ENCODE measurements at regions not wholly inside any gene's neighbourhood (a gene's known extent, or its start where the extent isn't known, plus 50 kb on each side); places are given as distances from the start of the nearest gene placed in this dataset.

- H4K8ac ChIP-seq (ENCODE audit: low read depth, low read length): no peak overlapping the region
- no peak overlapping the region for H2BK120ac ChIP-seq (ENCODE audit: low read depth, low read length)
- H3K4me1 ChIP-seq (ENCODE audit: control insufficient read depth in 2 of 2, insufficient read depth in 1 of 2, low read depth in 1 of 2, low read length in 2 of 2): no peaks in the 10 kb centered on the region
- WGBS, 2 donors (ENCODE audit: extremely low coverage in 2 of 2, insufficient read length in 2 of 2, insufficient replicate concordance in 1 of 2): no CpG with 5 or more reads among the region's 5 CpGs
- no peak overlapping the region for H3K23ac ChIP-seq (ENCODE audit: low read depth, low read length, poor library complexity)
- H3K79me1 ChIP-seq (ENCODE audit: low read depth, low read length): no peaks in the 10 kb centered on the region
- DNase-seq (ENCODE audit: low spot score): no peak
- H2BK12ac ChIP-seq (ENCODE audit: low read length): no peak overlapping the region
- H4K91ac ChIP-seq (ENCODE audit: low read depth, low read length, poor library complexity): no peak overlapping the region
- H3K27me3 ChIP-seq (ENCODE audit: control insufficient read depth in 3 of 3, insufficient read depth in 3 of 3, low read depth in 1 of 3, low read length in 3 of 3): peaks cover 0 to 3% (median 0%) of the 10 kb centered on the region in 3 experiments
- H3K4me3 ChIP-seq (ENCODE audit: low read length in 2 of 2): no peak overlapping the region
- H3K27ac ChIP-seq (replicated peaks; ENCODE audit: low read length): no peak overlapping the region
- H2BK5ac ChIP-seq (ENCODE audit: low read length): no peak overlapping the region
- H3K4me2 ChIP-seq (ENCODE audit: insufficient read depth, low read length, poor library complexity, severe bottlenecking): no peak overlapping the region
- no peak overlapping the region for H2AK5ac ChIP-seq (ENCODE audit: low read depth, low read length)
- H3K36me3 ChIP-seq (replicated peaks in 1 of 2; ENCODE audit: control insufficient read depth in 2 of 2, insufficient read depth in 2 of 2, low read length in 2 of 2): no peaks in the 10 kb centered on the region
- no peak overlapping the region for H3K9ac ChIP-seq (ENCODE audit: low read depth, low read length, poor library complexity)
- no peak overlapping the region for H3K4ac ChIP-seq (ENCODE audit: low read length)
- no peak overlapping the region for H3K14ac ChIP-seq (ENCODE audit: low read length)
- no peak overlapping the region for H2BK15ac ChIP-seq (ENCODE audit: low read length)
- H2AFZ ChIP-seq (ENCODE audit: low read length): no peak overlapping the region
- H3K9me3 ChIP-seq (replicated peaks in 1 of 2; ENCODE audit: control insufficient read depth in 2 of 2, insufficient read depth in 1 of 2, low read depth in 1 of 2, low read length in 2 of 2): no peaks in the 10 kb centered on the region
- no peak overlapping the region for H3K18ac ChIP-seq (ENCODE audit: low read length)
Observed at GRCh38 chrX:22541926-22542325, 269.2 kb downstream of the CBLL2 start.

GRCh38 chrX:22542641-22543040 lies 269.9 kb downstream of the CBLL2 start:
- DNase-seq (ENCODE audit: low spot score): no peak
- H2BK5ac ChIP-seq (ENCODE audit: low read length): no peak overlapping the region
- no peak overlapping the region for H3K27ac ChIP-seq (replicated peaks; ENCODE audit: low read length)
- H3K4me3 ChIP-seq (ENCODE audit: low read length in 2 of 2): no peak overlapping the region
- no peak overlapping the region for H3K23ac ChIP-seq (ENCODE audit: low read depth, low read length, poor library complexity)
- no CpG with 5 or more reads among the region's 3 CpGs for WGBS, 2 donors (ENCODE audit: extremely low coverage in 2 of 2, insufficient read length in 2 of 2, insufficient replicate concordance in 1 of 2)
- H2AK5ac ChIP-seq (ENCODE audit: low read depth, low read length): no peak overlapping the region
- H3K9ac ChIP-seq (ENCODE audit: low read depth, low read length, poor library complexity): no peak overlapping the region
- H3K4me1 ChIP-seq (ENCODE audit: control insufficient read depth in 2 of 2, insufficient read depth in 1 of 2, low read depth in 1 of 2, low read length in 2 of 2): no peaks in the 10 kb centered on the region
- no peak overlapping the region for H2BK12ac ChIP-seq (ENCODE audit: low read length)
- H3K4me2 ChIP-seq (ENCODE audit: insufficient read depth, low read length, poor library complexity, severe bottlenecking): no peak overlapping the region
- H3K4ac ChIP-seq (ENCODE audit: low read length): no peak overlapping the region
- H4K91ac ChIP-seq (ENCODE audit: low read depth, low read length, poor library complexity): no peak overlapping the region
- H3K14ac ChIP-seq (ENCODE audit: low read length): no peak overlapping the region
- H3K18ac ChIP-seq (ENCODE audit: low read length): no peak overlapping the region
- H3K79me1 ChIP-seq (ENCODE audit: low read depth, low read length): no peaks in the 10 kb centered on the region
- no peak overlapping the region for H4K8ac ChIP-seq (ENCODE audit: low read depth, low read length)
- H3K36me3 ChIP-seq (replicated peaks in 1 of 2; ENCODE audit: control insufficient read depth in 2 of 2, insufficient read depth in 2 of 2, low read length in 2 of 2): no peaks in the 10 kb centered on the region
- H3K27me3 ChIP-seq (ENCODE audit: control insufficient read depth in 3 of 3, insufficient read depth in 3 of 3, low read depth in 1 of 3, low read length in 3 of 3): no peaks in the 10 kb centered on the region
- H2BK120ac ChIP-seq (ENCODE audit: low read depth, low read length): no peak overlapping the region
- H3K9me3 ChIP-seq (replicated peaks in 1 of 2; ENCODE audit: control insufficient read depth in 2 of 2, insufficient read depth in 1 of 2, low read depth in 1 of 2, low read length in 2 of 2): no peaks in the 10 kb centered on the region
- H2AFZ ChIP-seq (ENCODE audit: low read length): no peak overlapping the region
- no peak overlapping the region for H2BK15ac ChIP-seq (ENCODE audit: low read length)

- Histone ChIP-seq H3K4me2 (ENCODE audit: insufficient read depth, low read length, poor library complexity, severe bottlenecking) (no peak overlapping the region), H3K27me3 (ENCODE audit: control insufficient read depth in 3 of 3, insufficient read depth in 3 of 3, low read depth in 1 of 3, low read length in 3 of 3) (no peaks in the 10 kb centered on the region), H3K4me1 (ENCODE audit: control insufficient read depth in 2 of 2, insufficient read depth in 1 of 2, low read depth in 1 of 2, low read length in 2 of 2) (no peaks in the 10 kb centered on the region), H3K36me3 (replicated peaks in 1 of 2; ENCODE audit: control insufficient read depth in 2 of 2, insufficient read depth in 2 of 2, low read length in 2 of 2) (no peaks in the 10 kb centered on the region), H2AFZ (ENCODE audit: low read length) (no peak overlapping the region), H3K23ac (ENCODE audit: low read depth, low read length, poor library complexity) (no peak overlapping the region), H3K18ac (ENCODE audit: low read length) (no peak overlapping the region), H2BK12ac (ENCODE audit: low read length) (no peak overlapping the region), H2AK5ac (ENCODE audit: low read depth, low read length) (no peak overlapping the region), H3K4me3 (ENCODE audit: low read length in 2 of 2) (no peak overlapping the region), H3K9ac (ENCODE audit: low read depth, low read length, poor library complexity) (no peak overlapping the region), H3K4ac (ENCODE audit: low read length) (no peak overlapping the region), H2BK5ac (ENCODE audit: low read length) (no peak overlapping the region), H2BK120ac (ENCODE audit: low read depth, low read length) (no peak overlapping the region), H3K14ac (ENCODE audit: low read length) (no peak overlapping the region), H3K27ac (replicated peaks; ENCODE audit: low read length) (no peak overlapping the region), H3K9me3 (replicated peaks in 1 of 2; ENCODE audit: control insufficient read depth in 2 of 2, insufficient read depth in 1 of 2, low read depth in 1 of 2, low read length in 2 of 2) (no peaks in the 10 kb centered on the region), H2BK15ac (ENCODE audit: low read length) (no peak overlapping the region), H4K91ac (ENCODE audit: low read depth, low read length, poor library complexity) (no peak overlapping the region), H3K79me1 (ENCODE audit: low read depth, low read length) (no peaks in the 10 kb centered on the region), H4K8ac (ENCODE audit: low read depth, low read length) (no peak overlapping the region)
- no CpG with 5 or more reads among the region's 4 CpGs for WGBS, 2 donors (ENCODE audit: extremely low coverage in 2 of 2, insufficient read length in 2 of 2, insufficient replicate concordance in 1 of 2)
- DNase-seq (ENCODE audit: low spot score): no peak
Observed at GRCh38 chrX:22559506-22559905, 286.8 kb downstream of the CBLL2 start.

- Histone ChIP-seq H3K36me3 (replicated peaks in 1 of 2; ENCODE audit: control insufficient read depth in 2 of 2, insufficient read depth in 2 of 2, low read length in 2 of 2) (no peaks in the 10 kb centered on the region), H3K79me1 (ENCODE audit: low read depth, low read length) (no peaks in the 10 kb centered on the region), H3K4ac (ENCODE audit: low read length) (no peak overlapping the region), H3K9ac (ENCODE audit: low read depth, low read length, poor library complexity) (no peak overlapping the region), H3K4me1 (ENCODE audit: control insufficient read depth in 2 of 2, insufficient read depth in 1 of 2, low read depth in 1 of 2, low read length in 2 of 2) (no peaks in the 10 kb centered on the region), H3K27me3 (ENCODE audit: control insufficient read depth in 3 of 3, insufficient read depth in 3 of 3, low read depth in 1 of 3, low read length in 3 of 3) (no peaks in the 10 kb centered on the region), H3K14ac (ENCODE audit: low read length) (no peak overlapping the region), H4K91ac (ENCODE audit: low read depth, low read length, poor library complexity) (no peak overlapping the region), H3K18ac (ENCODE audit: low read length) (no peak overlapping the region), H4K8ac (ENCODE audit: low read depth, low read length) (no peak overlapping the region), H3K23ac (ENCODE audit: low read depth, low read length, poor library complexity) (no peak overlapping the region), H3K27ac (replicated peaks; ENCODE audit: low read length) (no peak overlapping the region), H2AFZ (ENCODE audit: low read length) (no peak overlapping the region), H2BK15ac (ENCODE audit: low read length) (no peak overlapping the region), H3K4me3 (ENCODE audit: low read length in 2 of 2) (no peak overlapping the region), H3K9me3 (replicated peaks in 1 of 2; ENCODE audit: control insufficient read depth in 2 of 2, insufficient read depth in 1 of 2, low read depth in 1 of 2, low read length in 2 of 2) (no peaks in the 10 kb centered on the region), H2BK12ac (ENCODE audit: low read length) (no peak overlapping the region), H3K4me2 (ENCODE audit: insufficient read depth, low read length, poor library complexity, severe bottlenecking) (no peak overlapping the region), H2BK5ac (ENCODE audit: low read length) (no peak overlapping the region), H2BK120ac (ENCODE audit: low read depth, low read length) (no peak overlapping the region), H2AK5ac (ENCODE audit: low read depth, low read length) (no peak overlapping the region)
- no CpG with 5 or more reads among the region's 1 CpG for WGBS, 2 donors (ENCODE audit: extremely low coverage in 2 of 2, insufficient read length in 2 of 2, insufficient replicate concordance in 1 of 2)
- no peak for DNase-seq (ENCODE audit: low spot score)
Observed at GRCh38 chrX:22575161-22575845, 302.6 kb downstream of the CBLL2 start.

Data from neuronal stem cell (in vitro differentiated cells).